Activated CD8-positive, alpha-beta memory T cell treated with anti-CD3 and anti-CD28 coated beads for 48 hours (primary cell): ENCODE measurements at regions not wholly inside any gene's neighbourhood (a gene's known extent, or its start where the extent isn't known, plus 50 kb on each side); places are given as distances from the start of the nearest gene placed in this dataset.

Source experiments
- DNase-seq, 3 experiments: peaks; one replicate each; pipeline ENCODE4 v3.0.0-alpha.2; 2020; ENCODE audit warnings: low read depth in 2 of 3, low spot score in 2 of 3

GRCh38 chr5:124439609-124440008 lies 306.8 kb downstream of the ZNF608 start:
- DNase-seq: no peak

DNA sequence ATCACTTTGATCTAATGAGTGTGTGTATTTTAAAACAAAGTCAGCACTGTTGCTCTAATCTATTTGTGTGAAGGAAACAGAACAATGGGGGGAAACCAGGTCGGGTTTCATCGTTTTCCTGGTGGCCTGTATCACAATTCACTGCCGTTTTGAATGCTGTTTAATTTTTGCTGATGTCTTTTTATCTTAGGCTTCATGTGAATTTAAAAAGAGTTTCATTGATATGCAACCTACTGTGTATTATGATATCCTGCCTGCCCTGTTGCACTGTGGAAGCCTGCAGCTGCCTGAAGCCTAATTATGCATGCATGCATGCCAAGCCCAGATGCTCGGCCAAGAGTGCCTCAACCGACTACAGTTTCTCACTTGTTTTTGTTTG lies 307.5 kb downstream of the ZNF608 start:
- no peak for DNase-seq

GRCh38 chr5:124438026-124438902 lies 308.2 kb downstream of the ZNF608 start:
- DNase-seq: no peak

DNA sequence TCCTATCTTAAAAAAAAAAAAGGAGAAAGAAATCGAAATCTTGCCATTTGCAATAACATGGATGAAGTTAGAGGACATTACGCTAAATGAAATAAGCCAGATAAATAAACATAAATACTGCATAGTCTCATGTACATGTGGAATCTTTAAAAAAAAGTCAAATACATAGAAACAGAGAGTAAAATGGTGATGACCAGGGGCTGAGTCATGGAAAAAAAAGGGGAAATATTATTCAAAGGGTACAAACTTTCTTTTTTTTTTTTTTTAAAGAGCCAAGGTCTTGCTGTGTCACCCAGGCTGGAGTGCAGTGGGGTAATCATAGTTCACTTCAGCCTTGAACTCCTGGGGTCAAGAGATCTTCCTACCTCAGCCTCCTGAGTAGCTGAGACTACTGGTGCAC lies 310.1 kb downstream of the ZNF608 start:
- no peak for DNase-seq

DNA sequence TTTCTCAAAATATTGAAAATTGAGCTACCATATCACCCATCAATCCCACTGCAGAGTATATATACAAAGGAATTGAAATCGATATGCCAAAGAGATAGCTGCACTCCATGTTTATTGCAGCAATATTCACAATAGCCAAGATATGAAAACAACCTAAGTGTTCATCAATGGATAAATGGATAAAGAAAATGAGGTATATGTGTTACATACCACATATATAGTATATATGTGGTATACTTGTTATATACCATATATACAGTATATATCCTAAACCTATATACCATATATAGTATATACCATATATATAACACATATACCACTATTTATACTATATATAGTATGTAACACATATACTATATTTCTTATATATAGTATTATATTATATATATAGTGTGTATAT lies 313.3 kb downstream of the ZNF608 start:
- no peak for DNase-seq

GRCh38 chr5:124421584-124421983 lies 324.9 kb downstream of the ZNF608 start:
- DNase-seq: no peak

- no peak for DNase-seq
These were observed 325.5 kb downstream of the ZNF608 start for GRCh38 chr5:124420952-124421351.

DNA sequence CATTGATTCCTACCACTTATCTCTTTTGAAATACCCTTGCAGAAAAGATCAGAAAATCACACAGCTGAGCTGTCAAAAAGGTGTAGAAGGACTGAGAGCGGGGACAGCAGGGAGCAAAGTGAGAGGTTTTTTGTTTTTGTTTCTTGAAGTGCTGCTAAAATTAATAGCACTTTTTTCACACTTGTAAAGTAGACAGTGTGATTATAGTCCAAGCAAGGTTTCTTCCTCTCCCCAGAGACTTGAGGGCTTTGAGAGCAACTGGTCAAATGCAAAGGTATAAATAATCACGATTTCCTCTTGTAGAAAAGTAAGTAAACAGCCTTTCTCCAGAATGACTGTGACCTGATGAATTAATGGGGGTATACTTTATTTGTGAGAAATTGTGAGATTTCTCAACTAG lies 326.9 kb downstream of the ZNF608 start:
- DNase-seq: no peak

DNA sequence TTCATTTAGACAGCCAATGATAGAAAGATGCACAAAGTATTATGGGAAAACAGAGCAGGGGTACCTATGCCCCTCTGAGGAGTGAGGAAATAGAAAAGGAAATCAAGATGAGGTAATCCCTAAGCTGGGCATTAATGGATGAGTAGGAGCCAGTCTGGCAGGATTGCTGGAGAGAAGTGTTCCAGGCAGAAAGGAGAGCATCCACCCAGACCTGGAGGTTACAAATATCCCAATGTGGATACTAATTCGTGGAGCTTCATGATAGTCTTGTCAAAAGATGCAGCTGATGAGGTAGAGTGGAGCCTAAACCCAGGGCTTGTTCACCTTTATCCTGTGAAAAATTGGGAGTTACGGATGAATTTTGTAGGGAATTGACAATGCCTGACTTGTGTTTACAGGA lies 328.0 kb downstream of the ZNF608 start:
- DNase-seq: no peak

GRCh38 chr5:124417196-124417595 lies 329.2 kb downstream of the ZNF608 start:
- no peak for DNase-seq

- DNase-seq: no peak
These were observed 329.8 kb downstream of the ZNF608 start for GRCh38 chr5:124416627-124417026.

DNA sequence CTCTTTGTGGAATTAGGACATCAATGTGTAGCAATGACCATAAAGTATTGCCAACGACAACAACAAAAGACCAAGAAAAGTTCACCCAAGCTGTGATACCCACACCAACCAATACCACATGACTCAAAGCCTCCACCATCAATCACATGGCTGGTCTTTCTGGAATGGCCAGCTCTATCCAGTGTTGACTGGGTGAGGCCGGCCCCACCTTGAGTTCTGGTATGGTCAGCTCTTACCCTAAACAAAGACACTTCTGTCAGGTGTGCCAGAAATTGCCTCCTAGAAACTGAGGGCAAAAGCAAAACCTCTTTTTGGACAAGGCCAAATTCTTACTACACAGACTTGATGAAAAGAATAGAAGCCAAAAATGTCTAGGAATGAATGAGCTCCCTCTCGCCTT lies 331.5 kb downstream of the ZNF608 start:
- DNase-seq: no peak

GRCh38 chr5:124410539-124411488 lies 335.6 kb downstream of the ZNF608 start:
- no peak for DNase-seq

DNA sequence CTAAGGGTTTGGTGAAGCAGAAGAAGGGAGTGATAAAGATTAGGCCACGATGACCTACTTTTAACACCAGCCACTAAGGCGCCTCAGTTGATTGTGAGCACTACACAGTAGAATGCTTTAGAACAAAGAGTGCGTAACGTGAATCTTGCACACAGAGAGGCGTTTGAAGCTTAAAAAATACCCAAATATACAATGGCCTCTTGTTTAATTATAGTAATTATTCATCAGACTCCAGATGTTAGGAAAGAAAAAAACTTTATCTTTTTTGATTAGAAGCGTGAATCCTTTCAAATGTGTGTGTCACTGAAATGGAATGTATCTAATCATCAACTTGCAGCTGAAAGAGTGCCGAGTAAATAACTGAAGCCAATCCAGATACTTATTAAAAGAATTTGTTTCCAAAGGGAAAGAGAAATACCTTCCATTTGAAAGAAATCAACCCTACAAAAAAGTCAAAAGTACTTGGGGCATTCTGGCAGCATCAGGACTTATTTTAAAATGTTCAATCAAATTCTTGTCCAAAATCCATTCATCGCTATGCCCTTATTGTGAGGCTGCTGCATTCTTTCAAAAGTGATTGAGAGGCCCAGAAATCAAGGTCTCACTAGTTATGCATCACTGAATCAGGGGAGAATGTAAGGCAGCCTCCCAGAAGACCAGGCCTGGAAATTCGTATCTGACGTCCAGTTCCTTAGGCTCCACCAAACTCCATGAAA lies 337.5 kb downstream of the ZNF608 start:
- DNase-seq: no peak

- no peak for DNase-seq
These were observed 341.6 kb downstream of the ZNF608 start for GRCh38 chr5:124404796-124405195.

DNA sequence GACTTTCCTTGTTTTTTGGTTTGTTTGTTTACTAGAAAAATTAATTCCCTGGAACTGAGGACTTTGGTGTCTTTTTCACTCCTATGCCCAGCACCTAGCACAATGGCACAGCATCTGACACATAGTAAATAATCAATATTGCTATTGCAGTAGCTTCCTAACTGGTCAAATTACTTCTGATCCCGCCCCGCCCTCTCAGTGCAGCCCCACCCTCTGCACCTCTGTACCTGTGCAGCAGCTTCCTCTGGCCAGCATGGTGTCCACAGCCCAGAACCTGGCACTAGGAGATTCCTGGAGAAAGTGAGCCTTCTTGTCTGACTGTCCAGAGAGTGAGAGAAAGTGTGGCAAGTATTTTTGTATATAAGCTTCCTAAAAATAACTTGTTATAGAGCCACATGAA lies 343.2 kb downstream of the ZNF608 start:
- DNase-seq: no peak

- no peak for DNase-seq
These were observed 344.3 kb downstream of the ZNF608 start for GRCh38 chr5:124402144-124402581.

GRCh38 chr5:124401476-124402143 lies 344.8 kb downstream of the ZNF608 start:
- no peak for DNase-seq

DNA sequence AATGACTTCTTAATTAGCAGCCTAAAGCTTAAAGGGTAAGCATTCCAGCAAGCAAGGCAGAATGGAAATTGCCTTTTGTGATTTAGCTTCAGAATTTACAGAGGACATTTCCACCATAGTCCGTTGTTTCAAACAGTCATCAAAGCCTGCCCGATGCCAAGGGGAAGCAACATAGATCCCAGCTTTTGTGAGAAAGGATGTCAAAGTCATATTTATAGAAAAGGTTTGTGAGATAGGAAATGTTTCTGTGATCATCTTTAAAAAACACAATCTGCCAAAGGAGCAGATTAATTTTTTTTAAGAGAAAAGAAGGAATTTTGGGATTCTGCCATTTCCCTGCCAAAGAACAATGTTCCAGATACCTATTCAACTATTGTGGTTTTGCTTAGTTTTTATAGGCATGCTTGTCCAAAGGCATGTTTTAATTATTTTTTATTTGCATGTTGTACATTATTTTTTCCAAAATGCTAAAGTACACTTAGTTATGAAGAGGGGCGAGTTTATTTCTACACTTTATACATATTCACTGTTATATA lies 346.9 kb downstream of the ZNF608 start:
- no peak for DNase-seq

- DNase-seq: no peak
These were observed 348.0 kb downstream of the ZNF608 start for GRCh38 chr5:124398460-124398859.

DNA sequence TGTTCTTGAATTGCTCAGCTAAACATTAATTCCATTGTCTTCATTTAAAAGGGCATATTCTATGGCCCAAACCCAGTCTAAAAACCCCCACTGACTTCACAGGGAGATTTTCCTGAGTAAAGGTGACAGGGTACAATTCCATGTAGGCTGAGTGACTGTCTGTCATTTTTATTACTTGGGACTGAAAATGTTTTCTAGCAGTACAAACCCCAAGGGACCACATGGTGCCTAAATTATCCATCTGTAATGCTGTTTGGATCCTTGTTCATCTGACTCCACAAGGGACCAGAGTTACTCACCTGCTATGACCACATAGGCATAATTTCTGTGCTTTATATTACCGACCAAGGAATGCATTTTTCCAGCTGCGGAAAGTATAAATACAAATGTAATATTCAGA lies 349.1 kb downstream of the ZNF608 start:
- no peak for DNase-seq
